ENCODE measurements at regions not wholly inside any gene's neighbourhood (a gene's known extent, or its start where the extent isn't known, plus 50 kb on each side); places are given as distances from the start of the nearest gene placed in this dataset.

GRCh38 chr9:135302329-135303279 is 177.0 kb upstream of the PPP1R26 start:
- ChIA-PET POLR2A (no interaction called here), CTCF (interaction anchor here (1.0 kb wide), 1 partner anchor 214 kb away, joined by 3 read pairs; no protein-coding TSS in a partner anchor)
- Histone ChIP-seq H3K4me3 (no peak overlapping the region), H3K4me1 (no peaks in the 10 kb centered on the region), H3K27ac (no peak overlapping the region), H3K4me2 (no peak overlapping the region), H3K9me3 (no peaks in the 10 kb centered on the region)
- FAIRE-seq: no peak
- TF ChIP-seq KDM5A (IDR thresholded peaks at IDR 0.05): no peak
- TF ChIP-seq PHF8 (IDR thresholded peaks at IDR 0.05; ENCODE audit: borderline replicate concordance, low read depth): no peak
- no peak for TF ChIP-seq JUN (IDR thresholded peaks at IDR 0.05)
- TF ChIP-seq RFX5 (IDR thresholded peaks at IDR 0.05): no peak
- no peak for TF ChIP-seq CEBPB (IDR thresholded peaks at IDR 0.05)
- no peak for TF ChIP-seq MAZ (IDR thresholded peaks at IDR 0.05; ENCODE audit: borderline replicate concordance, low read depth, low read length)
- no peak for TF ChIP-seq RARB (CRISPR knock-in tag; IDR thresholded peaks at IDR 0.05)
- no peak for TF ChIP-seq RCOR1 (IDR thresholded peaks at IDR 0.05; ENCODE audit: low read depth, low read length)
- TF ChIP-seq NR3C1 (IDR thresholded peaks at IDR 0.05): no peak
- TF ChIP-seq ZFP36 (IDR thresholded peaks at IDR 0.05; ENCODE audit: borderline replicate concordance, partially characterized antibody): no peak
- no peak for TF ChIP-seq FOSL2 (IDR thresholded peaks at IDR 0.05)
- TF ChIP-seq FOSL2 (CRISPR knock-in tag; IDR thresholded peaks at IDR 0.05): no peak
- no peak for ATAC-seq
- DNase-seq (ENCODE audit: low read depth in 1 of 2, low spot score in 1 of 2): no peak
- WGBS (ENCODE audit: missing lambda C conversion rate): 34% methylated on average over 23 of the region's 28 CpGs

DNA sequence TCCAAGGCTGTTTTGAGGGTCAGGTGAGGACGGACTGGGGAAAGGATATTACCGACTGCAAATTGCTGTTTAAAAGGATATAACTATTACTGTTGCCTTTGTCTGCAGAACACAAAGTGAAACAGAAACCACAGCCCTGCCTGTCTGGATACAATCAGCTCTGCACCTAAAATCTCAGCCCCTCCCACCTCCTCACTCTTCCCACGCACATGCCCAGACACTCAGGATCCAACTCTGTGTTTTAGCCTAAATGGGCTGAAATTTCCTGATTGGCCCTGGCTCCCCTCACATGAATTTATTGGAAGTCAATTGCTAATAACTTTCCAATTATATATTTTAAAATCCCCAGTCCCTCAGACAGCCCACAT is 176.3 kb upstream of the PPP1R26 start:
- ChIA-PET POLR2A (no interaction called here), CTCF (interaction anchor here (1.0 kb wide), 1 partner anchor 215 kb away, joined by 3 read pairs; no protein-coding TSS in a partner anchor)
- Histone ChIP-seq H3K9me3 (no peaks in the 10 kb centered on the region), H3K4me2 (no peak overlapping the region), H3K4me3 (no peak overlapping the region), H3K4me1 (no peaks in the 10 kb centered on the region), H3K27ac (no peak overlapping the region)
- TF ChIP-seq MAZ (IDR thresholded peaks at IDR 0.05; ENCODE audit: borderline replicate concordance, low read depth, low read length): no peak
- no peak for TF ChIP-seq FOSB (CRISPR knock-in tag; IDR thresholded peaks at IDR 0.05)
- no peak for TF ChIP-seq EP300 (IDR thresholded peaks at IDR 0.05)
- no peak for TF ChIP-seq HOXB5 (CRISPR knock-in tag; IDR thresholded peaks at IDR 0.05)
- WGBS (ENCODE audit: missing lambda C conversion rate): 28% methylated on average over 3 of the region's 3 CpGs
- DNase-seq (ENCODE audit: low read depth in 1 of 2, low spot score in 1 of 2) (no peak), ATAC-seq (no peak), FAIRE-seq (no peak)

GRCh38 chr9:135303865-135304499 is 175.6 kb upstream of the PPP1R26 start:
- ChIA-PET CTCF (no interaction called here), POLR2A (no interaction called here)
- no peak for DNase-seq (ENCODE audit: low read depth in 1 of 2, low spot score in 1 of 2)
- Histone ChIP-seq H3K27ac (no peak overlapping the region), H3K4me3 (no peak overlapping the region), H3K4me1 (no peaks in the 10 kb centered on the region), H3K4me2 (no peak overlapping the region), H3K9me3 (no peaks in the 10 kb centered on the region)
- no peak for FAIRE-seq
- TF ChIP-seq ESRRA (IDR thresholded peaks at IDR 0.05; ENCODE audit: borderline replicate concordance, low read length) (no peak), TFCP2L1 (CRISPR knock-in tag; IDR thresholded peaks at IDR 0.05) (no peak), HOXB13 (CRISPR knock-in tag; IDR thresholded peaks at IDR 0.05; ENCODE audit: low read depth) (no peak), MAFK (IDR thresholded peaks at IDR 0.05; ENCODE audit: partially characterized antibody) (no peak), CBX8 (IDR thresholded peaks at IDR 0.05) (no peak), RNF2 (IDR thresholded peaks at IDR 0.05; ENCODE audit: borderline replicate concordance, low read depth) (no peak), PHF8 (IDR thresholded peaks at IDR 0.05; ENCODE audit: borderline replicate concordance, low read depth) (no peak)
- TF ChIP-seq, protein P1, sequence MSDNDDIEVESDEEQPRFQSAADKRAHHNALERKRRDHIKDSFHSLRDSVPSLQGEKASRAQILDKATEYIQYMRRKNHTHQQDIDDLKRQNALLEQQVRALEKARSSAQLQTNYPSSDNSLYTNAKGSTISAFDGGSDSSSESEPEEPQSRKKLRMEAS (IDR thresholded peaks at IDR 0.05): no peak
- ATAC-seq: no peak

All from A549 (cell line).